Amygdala (tissue), 56 donors: ENCODE measurements at regions not wholly inside any gene's neighbourhood (a gene's known extent, or its start where the extent isn't known, plus 50 kb on each side); places are given as distances from the start of the nearest gene placed in this dataset.

ENCODE experiments used
- DNase-seq, 56 donors: peaks; one replicate each; lab custom pipeline; 2025; lab: John Stamatoyannopoulos, UW

- no peak for DNase-seq
Observed at GRCh38 chr4:22336822-22337221, 179.0 kb downstream of the ADGRA3 start.

DNA sequence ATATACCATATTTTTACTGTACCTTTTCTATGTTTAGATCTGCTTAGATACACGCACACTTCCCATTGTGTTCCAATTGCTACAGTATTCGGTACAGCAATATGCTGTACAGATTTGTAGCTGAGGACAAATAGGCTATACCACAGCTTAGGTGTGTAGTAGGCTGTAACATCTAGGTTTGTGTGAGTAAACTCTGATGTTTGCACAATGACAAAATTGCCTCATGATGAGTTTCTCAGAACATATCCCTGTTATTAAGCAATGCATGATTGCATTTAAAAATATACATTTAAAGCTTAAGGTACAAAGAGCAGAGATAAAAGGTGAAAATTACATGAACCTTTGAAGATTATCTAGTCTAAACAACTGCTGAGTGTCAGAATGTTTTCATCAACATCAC lies 181.7 kb downstream of the ADGRA3 start:
- no peak for DNase-seq

DNA sequence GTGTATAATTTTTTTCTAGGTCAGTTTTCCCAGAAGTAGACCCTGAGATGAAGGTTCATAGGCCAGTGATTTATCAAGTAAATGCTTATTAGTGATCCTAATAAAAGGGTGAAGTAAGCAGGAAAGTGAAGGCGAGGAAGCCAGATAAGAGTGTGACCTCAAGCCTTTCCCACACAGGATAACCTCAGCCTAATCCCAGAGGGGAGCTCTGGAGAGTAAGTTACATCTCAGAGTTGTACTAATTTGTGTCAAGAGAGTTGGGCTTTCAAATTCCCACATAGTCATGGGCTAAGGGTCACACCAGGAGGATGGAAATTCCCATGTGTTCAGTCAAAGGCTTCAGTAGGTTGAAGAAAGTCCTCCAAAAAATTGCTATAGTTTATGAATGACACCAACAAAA lies 191.4 kb downstream of the ADGRA3 start:
- no peak for DNase-seq

DNA sequence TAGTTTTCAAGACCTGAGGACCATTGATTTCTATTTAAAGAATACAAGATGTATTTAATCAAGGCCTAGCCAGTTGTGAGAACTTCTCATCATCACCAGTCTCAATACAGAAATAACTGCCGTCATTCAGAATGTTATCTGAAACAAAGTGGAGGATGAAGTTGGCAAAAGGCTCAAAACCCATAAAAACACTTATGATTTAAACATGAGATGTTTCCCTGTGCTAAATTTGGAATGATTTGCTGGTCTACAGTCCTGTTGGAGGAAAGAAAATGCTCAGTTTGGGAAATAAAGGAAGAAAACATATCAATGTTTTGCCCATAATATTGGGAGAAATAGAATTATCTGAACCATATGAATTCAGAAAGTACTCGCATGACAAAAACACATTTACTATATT lies 192.2 kb downstream of the ADGRA3 start:
- DNase-seq: no peak

DNA sequence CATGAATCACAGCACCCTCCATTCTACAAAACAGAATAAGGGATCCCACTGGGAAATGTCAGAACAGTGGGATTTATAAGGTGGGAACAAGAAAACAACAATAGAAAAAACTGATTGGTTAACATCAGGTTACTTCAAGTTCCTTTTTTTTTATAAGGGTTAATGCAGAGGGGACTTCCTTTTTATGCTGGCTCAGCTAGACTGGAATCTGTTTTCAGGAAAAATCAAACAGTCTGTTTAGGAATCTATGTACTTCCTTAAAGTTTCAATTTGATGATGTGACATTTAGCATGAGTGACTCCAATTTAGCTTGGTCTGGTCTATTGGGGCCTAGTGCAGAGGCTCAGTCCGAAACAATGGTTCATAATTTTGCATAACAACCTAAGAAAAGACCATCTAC lies 192.9 kb downstream of the ADGRA3 start:
- DNase-seq: no peak

DNA sequence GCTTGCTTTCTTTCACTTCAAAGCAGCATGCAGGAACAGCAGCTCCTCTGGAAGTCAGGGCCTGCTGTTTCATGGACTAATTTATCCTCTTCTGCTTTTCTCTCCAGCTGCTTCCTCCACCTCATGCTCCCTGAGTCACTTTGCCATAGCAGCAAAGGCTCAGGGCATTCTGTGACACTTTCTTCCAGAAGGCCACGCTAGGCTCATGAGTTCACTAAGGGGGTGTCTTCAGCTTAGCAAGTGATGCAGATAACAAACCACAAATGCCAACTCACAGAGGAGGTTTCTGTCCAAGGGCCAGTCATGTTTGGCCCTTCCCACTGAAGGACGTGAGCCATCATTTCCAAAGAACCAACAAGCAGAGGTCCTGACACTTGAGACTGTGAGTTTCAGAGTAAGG lies 200.2 kb downstream of the ADGRA3 start:
- no peak for DNase-seq

- no peak for DNase-seq
Observed at GRCh38 chr4:22313976-22314375, 201.9 kb downstream of the ADGRA3 start.

DNA sequence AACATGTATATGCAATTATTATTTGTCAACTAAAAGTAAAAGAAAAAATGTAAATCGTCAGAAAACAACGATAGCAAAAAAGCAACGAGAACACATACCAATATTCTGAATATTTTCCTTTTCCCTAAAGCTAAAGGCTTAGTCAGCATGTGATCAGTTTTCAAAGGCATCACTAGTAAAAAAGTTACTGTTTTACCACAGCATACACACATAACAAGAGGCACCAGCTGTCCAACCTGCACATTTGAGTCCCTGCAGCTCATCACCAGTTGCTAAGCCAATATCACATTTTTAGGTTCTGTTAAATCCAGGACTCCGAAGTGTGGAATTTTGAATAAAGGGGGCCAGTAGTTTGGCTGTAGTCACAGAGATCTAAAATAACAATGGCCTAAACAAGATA lies 203.8 kb downstream of the ADGRA3 start:
- peak in 1 of 56 donors; percentile 1 for DNase-seq

DNA sequence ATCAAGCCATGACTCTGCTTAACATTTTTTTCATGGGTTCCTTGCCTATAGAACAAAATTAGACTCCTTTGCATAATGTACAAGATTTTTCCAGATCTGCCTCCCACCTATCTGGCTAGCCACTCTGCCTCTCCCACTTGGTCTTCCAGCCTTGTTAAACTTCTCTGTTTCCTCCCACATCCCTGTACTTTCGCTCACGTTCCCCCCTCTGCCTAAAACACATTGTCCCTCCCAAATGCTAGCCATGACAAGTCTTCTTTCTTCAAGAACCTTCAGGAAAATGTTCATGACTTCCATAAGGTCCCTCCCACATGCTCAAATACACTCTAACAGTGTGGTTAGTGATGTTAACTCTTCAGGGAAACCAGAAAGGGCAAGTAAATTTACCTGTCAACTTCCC lies 214.6 kb downstream of the ADGRA3 start:
- peak in 7 of 56 donors; percentile 0 to 58 (median 7) for DNase-seq

GRCh38 chr4:22299678-22300077 lies 216.2 kb downstream of the ADGRA3 start:
- DNase-seq: no peak

DNA sequence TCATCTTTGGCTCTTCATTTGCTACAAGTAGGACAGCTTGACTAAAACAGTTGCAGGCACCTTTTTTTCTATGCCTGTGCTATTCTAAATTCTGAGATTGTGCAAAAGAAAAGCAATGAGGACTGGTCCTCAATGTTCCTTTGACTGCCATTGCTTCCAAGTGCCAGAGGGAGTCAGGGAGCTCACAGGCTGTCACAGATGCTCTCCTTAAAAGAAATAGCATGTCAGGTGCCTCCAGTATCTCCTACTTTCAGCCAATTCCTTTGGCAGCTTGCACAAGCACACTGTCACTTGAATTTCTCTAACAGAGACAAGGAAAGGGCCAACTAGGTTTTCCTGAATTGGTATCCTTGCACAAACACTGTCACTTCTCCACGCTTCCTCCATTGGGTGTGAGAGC lies 228.2 kb downstream of the ADGRA3 start:
- no peak for DNase-seq

- no peak for DNase-seq
Observed at GRCh38 chr4:22268350-22269025, 247.4 kb downstream of the ADGRA3 start.

DNA sequence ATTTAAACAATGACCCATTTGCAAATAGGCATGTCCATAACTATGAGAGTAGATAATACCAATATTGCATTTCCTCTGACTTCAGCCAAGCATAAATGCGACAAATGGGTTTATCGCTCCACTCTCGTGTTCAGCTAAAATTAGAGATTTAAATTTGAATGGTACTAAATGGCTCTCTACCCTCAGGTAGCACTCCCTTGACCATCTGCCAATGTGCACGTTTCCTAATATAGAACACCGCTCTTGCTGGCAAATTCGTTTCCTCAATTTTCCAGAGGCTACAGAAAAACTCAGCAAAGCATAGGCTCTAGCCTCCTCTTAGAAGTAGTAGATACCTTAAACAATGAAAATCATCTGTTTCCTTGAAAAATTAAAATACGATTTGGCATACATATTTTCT lies 251.6 kb downstream of the ADGRA3 start:
- DNase-seq: no peak

- no peak for DNase-seq
Observed at GRCh38 chr4:22253431-22253830, 262.4 kb downstream of the ADGRA3 start.

DNA sequence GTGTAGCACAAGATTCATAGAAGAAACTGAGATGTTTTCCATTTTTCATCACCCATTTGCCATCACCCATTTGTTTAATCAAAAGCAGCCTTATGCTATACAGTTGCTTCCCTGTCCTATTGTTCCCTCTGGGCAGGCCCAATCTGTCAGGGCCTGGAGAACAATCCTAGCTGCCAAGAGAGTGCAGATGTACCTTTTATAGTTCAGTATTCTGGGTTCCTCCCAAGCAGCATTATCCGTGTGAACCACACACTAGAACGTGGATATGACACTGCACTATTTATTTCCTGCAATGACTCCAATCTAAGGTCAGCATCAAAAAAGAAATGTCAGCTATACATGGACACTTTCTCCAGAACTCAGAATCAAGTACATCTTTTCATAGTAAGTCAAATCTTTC lies 269.0 kb downstream of the ADGRA3 start:
- DNase-seq: no peak

DNA sequence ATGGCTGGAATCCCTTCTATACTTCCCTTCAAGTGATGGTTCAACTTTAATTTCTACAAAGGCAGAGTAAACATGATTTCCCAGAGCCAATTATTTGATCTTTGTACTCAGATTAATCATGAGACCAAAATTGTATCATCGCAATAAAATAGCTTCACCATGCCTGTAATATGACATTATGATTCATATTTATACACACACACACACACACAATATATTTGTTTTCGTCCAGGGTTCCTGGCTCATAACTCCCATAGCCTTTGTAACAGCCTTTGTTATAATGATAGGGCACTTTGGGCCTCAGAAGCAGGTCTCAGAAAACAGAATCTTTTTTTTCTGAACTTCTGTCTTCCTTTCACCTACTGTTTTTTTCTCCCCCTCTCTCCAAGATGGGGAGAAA lies 270.6 kb downstream of the ADGRA3 start:
- DNase-seq: no peak

DNA sequence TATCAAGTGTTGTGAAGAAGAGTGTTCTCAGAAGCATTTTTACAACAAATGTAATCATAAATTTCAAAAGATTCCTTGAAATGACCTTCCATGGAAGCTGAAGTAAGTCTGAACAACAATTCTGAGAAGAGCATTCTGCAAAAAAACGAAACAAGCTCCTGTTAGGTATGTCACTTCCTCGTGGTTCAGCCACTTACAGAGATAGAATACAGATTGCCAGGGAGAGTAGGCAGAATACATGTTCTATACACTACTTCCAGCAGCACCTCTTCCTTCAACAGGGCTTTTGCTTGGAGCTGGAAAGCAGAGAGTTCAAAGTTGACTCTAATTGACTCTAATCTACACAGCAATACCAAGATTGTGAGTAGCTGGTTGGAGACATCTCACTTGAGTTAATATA lies 274.5 kb downstream of the ADGRA3 start:
- DNase-seq: no peak

DNA sequence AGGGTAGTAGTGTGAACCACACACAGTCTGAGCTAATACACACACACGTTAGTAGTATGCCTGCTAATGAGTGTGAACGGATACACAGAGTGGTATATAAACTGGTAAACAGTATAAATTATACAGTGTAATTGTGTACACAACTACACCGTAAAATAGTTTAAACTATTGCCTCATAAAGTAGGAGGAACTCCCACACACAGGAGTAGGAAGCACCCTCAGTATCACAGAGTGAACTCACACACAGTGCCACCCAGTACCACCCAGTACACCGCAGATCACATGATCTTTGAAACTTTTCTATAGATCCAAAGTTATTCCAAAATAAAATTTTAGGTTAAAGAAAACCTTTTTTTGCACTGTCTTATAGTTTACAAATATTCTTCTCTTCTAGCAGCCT lies 275.1 kb downstream of the ADGRA3 start:
- no peak for DNase-seq

DNA sequence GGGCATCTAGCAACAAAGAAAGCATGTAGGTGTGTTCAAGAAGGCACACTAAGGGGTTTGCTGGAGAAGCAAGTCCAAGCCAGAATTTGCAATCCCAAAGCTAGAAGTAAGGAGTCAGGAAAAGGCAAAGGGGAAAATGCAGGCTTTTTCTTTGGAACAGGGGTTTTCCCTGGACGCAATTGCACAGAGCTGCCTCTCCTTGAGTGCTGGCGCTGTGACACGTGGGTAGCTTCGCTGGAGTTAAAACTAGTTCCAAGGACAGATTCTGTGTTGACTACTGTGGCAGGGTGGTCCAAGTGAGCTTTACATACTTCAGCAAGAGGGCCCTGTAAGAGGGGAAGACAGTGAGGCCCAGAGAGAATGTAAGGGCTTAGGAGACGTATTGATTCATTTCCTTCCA lies 277.1 kb downstream of the ADGRA3 start:
- no peak for DNase-seq

DNA sequence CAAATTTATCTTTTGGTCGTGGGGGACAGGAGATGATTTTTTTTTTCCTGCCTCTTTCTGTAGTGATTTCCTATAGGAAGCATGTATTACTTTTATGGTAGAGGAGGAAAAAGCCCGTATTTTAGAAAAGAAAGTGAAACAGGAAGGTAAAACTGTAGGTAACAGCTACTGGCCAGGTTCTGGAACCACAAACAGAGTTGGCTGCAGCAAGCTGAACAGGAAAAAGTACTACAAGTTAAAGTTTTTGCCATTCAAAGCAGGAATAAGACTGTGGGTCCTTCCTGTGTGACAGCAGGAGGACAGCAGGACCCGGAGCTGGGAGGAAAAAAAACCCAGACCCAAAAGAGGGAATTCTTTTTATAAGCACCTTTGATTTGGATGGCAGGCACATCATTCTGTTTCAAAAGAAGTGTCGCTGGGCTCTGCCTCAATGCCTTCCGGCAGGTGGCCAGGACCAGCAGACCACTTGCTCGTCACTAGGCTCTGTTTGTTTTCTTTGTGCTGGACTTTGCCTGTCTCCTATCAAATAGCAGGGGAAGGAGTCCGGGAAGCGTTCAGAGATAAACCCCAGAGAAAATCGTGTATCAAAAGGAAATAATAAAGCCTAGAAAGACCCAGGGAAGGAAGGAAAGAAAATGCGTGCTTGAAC lies 277.9 kb downstream of the ADGRA3 start:
- DNase-seq: peak in 3 of 56 donors; percentile 1 to 4 (median 3)

GRCh38 chr4:22237155-22237751 lies 278.6 kb downstream of the ADGRA3 start:
- peak in 11 of 56 donors; percentile 1 to 65 (median 12) for DNase-seq

GRCh38 chr4:22235698-22236097 lies 280.2 kb downstream of the ADGRA3 start:
- no peak for DNase-seq
